ENCODE measurements at regions not wholly inside any gene's neighbourhood (a gene's known extent, or its start where the extent isn't known, plus 50 kb on each side); places are given as distances from the start of the nearest gene placed in this dataset.

- H3K4me1 ChIP-seq: no peaks in the 10 kb centered on the region
- H3K27ac ChIP-seq: no peak overlapping the region
- no peak overlapping the region for H3K4me3 ChIP-seq
- no peaks in the 10 kb centered on the region for H3K9me3 ChIP-seq
- peaks cover 0 to 14% (median 4%) of the 10 kb centered on the region in 3 donors for H3K36me3 ChIP-seq
- DNase-seq: no peak
- 56% methylated on average over 4 of the region's 4 CpGs for WGBS, 2 donors
- peak in 1 of 4 donors; percentile 12 for ATAC-seq
- H3K27me3 ChIP-seq: no peaks in the 10 kb centered on the region
- no peak for TF ChIP-seq CTCF (IDR thresholded peaks at IDR 0.05)
- intact Hi-C loops (cut with DNase I): no loop called here
- no peak for FAIRE-seq
These were observed 52.6 kb downstream of the TCF20 start for GRCh38 chr22:42217752-42218280.

DNA sequence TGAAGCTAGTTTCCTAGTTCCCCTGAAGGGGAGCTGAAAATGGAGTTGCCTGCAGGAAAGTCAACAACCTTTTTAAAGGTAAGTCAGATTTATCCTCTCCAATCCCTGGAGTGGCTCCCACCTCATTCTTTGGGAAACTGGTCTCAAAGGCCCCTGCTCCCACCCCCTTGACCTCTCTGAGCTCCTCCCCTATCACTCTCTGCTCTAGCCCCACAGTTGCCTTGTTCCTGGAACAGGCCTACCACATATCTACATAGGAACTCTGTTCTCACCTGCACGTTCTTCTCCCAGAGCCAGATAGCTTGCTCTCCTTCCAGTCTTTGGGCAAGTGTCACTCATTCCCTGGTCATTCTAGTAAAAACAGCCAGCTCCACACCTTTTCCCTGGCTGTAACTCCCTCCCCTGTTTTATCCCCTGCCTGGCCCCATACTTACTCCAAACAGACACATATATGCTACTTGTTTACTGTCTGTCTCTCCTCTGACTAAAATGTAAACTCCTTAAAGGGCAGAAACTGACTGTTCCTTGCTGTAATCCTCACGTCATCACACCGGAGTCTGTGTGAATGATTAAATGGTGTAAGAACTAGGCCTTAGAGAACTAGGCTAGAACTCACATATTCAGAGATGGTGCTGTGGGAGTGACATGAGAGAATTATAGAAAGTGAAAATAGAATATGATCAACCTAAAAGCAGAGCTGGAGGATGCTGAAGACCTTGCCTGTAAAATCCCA is 53.3 kb downstream of the TCF20 start:
- no peak for TF ChIP-seq CTCF (IDR thresholded peaks at IDR 0.05)
- peaks cover 0 to 17% (median 6%) of the 10 kb centered on the region in 3 donors for H3K36me3 ChIP-seq
- ATAC-seq (peak in 1 of 4 donors; percentile 10), FAIRE-seq (no peak), DNase-seq (no peak)
- no peak overlapping the region for H3K27ac ChIP-seq
- no peak overlapping the region for H3K4me3 ChIP-seq
- intact Hi-C loops (cut with DNase I): no loop called here
- no peaks in the 10 kb centered on the region for H3K4me1 ChIP-seq
- H3K27me3 ChIP-seq: no peaks in the 10 kb centered on the region
- WGBS, 2 donors: 65 to 67% methylated on average over 3 of the region's 3 CpGs
- H3K9me3 ChIP-seq: no peaks in the 10 kb centered on the region

DNA sequence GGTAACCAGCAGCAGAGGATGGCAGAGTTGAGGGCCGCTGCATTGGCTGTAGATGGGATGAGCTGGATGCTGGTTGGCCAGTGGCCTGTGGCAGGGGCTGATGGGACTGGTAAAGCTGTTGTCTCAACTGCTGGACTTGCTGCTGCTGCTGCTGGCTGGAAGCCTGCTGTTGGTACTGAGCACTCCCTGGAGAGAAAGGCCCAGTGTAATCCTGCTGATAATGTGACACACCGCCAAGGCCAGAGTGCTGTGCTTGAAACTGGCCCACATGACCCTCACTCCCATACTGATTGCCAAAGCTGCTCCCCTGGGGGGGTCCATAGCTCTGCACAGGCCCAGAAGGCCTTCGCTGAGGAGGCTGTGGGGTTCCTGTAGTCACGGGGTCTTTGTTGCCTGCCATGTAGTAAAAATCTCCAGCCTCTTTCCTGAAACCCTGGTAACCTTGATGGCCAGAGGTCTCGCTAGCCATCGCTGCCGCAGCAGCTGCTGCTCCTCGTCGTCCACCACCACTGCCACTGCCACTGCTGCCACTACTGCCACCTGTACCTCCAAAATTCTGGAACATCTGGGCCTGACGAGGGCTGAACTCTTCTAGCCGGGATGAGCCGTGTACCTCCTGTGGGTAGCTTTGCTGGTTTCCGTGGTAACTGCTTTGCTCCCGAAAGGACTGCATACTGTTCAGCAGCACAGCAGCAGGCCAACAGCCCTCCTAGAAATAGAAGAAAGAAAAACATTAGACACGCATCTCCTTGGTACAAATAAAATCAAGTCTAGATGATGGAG is 55.6 kb downstream of the TCF20 start:
- no peak for FAIRE-seq
- H3K27me3 ChIP-seq: no peaks in the 10 kb centered on the region
- intact Hi-C loops (cut with DNase I): no loop called here
- ATAC-seq: peak in 2 of 4 donors; percentile 49 to 54
- no peak for DNase-seq
- WGBS, 2 donors: 82 to 87% methylated on average over 15 of the region's 15 CpGs
- no peak for TF ChIP-seq CTCF (IDR thresholded peaks at IDR 0.05)
- H3K27ac ChIP-seq: no peak overlapping the region
- H3K4me1 ChIP-seq: no peaks in the 10 kb centered on the region
- H3K4me3 ChIP-seq: no peak overlapping the region
- no peaks in the 10 kb centered on the region for H3K9me3 ChIP-seq
- peaks cover 3 to 17% (median 6%) of the 10 kb centered on the region in 3 donors for H3K36me3 ChIP-seq

DNA sequence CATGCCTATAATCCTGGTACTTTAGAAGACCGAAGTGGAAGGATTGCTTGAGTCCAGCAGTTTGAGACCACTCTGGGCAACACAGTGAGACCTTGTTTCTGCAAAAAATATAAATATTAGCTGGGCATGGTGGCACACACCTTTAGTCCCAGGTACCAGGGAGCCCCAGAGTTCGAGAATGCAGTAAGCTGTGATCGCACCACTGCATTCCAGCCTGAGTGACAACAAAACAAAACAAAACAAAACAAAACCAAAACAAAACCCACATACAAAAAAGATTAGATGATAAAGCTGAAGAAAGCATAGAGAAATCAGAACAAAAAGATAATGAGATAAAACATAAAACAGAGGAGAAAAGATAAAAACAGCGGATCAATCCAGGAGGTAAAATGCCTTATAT is 62.1 kb downstream of the TCF20 start:
- Histone ChIP-seq H3K4me3 (no peak overlapping the region), H3K4me1 (no peaks in the 10 kb centered on the region), H3K27ac (no peak overlapping the region), H3K9me3 (no peaks in the 10 kb centered on the region), H3K36me3 (peaks cover 3 to 8% (median 4%) of the 10 kb centered on the region in 3 donors), H3K27me3 (no peaks in the 10 kb centered on the region)
- TF ChIP-seq CTCF (IDR thresholded peaks at IDR 0.05): no peak
- ATAC-seq: no peak
- no peak for FAIRE-seq
- intact Hi-C loops (cut with DNase I): no loop called here
- WGBS, 2 donors: 89 to 94% methylated on average over 4 of the region's 4 CpGs
- DNase-seq: no peak

All from pancreas (tissue), 10 donors.